OCI-LY1 (cell line): ENCODE measurements at regions not wholly inside any gene's neighbourhood (a gene's known extent, or its start where the extent isn't known, plus 50 kb on each side); places are given as distances from the start of the nearest gene placed in this dataset.

Experiments used
- H2AFZ ChIP-seq: fragments of 200-600 bp; sonication (generic), shearing (Covaris generic); 2 replicates; pipeline ENCODE4 v1.6.0; 2014; ENCODE audit warnings: antibody characterized with exemption, mild to moderate bottlenecking, low read length
- H3F3A ChIP-seq: fragments of 200-600 bp; sonication (generic), shearing (Covaris generic); 2 replicates; pipeline ENCODE4 v1.6.0; 2014; ENCODE audit warnings: mild to moderate bottlenecking, antibody characterized with exemption, low read length, moderate library complexity; ENCODE audit not compliant: insufficient read depth
- H3K27ac ChIP-seq: fragments of 200-600 bp; sonication (generic); 2 replicates; pipeline ENCODE4 v1.5.1; 2014; ENCODE audit warnings: low read length, mixed run types, mild to moderate bottlenecking, low read depth; ENCODE audit not compliant: poor library complexity, severe bottlenecking
- H3K27me3 ChIP-seq: fragments of 200-600 bp; sonication (generic); 2 replicates; pipeline ENCODE4 v1.6.0; 2014; ENCODE audit warnings: antibody characterized with exemption, mild to moderate bottlenecking, low read length, moderate library complexity; ENCODE audit not compliant: insufficient read depth
- H3K36me3 ChIP-seq: fragments of 200-600 bp; sonication (generic); 2 replicates; pipeline ENCODE4 v1.6.1; 2014; ENCODE audit warnings: mild to moderate bottlenecking, antibody characterized with exemption, low read length, moderate library complexity, mixed read lengths; ENCODE audit not compliant: insufficient read depth
- H3K4me1 ChIP-seq: fragments of 200-600 bp; sonication (generic); 2 replicates; pipeline ENCODE4 v1.5.1; 2014; ENCODE audit warnings: mild to moderate bottlenecking, low read length, moderate library complexity; ENCODE audit not compliant: insufficient read depth, severe bottlenecking
- H3K4me2 ChIP-seq: fragments of 200-600 bp; sonication (generic), shearing (Covaris generic); 2 replicates; pipeline ENCODE4 v1.6.1; 2014; ENCODE audit warnings: low read length
- H3K4me3 ChIP-seq: fragments of 200-600 bp; sonication (generic); 2 replicates; pipeline ENCODE4 v1.5.1; 2014; ENCODE audit warnings: low read length, low read depth, mild to moderate bottlenecking, mixed read lengths; ENCODE audit not compliant: poor library complexity, severe bottlenecking
- H3K79me2 ChIP-seq: fragments of 200-600 bp; shearing (Covaris generic); 2 replicates; pipeline ENCODE4 v1.6.1; 2016; ENCODE audit warnings: mixed run types, low read length, mixed read lengths; ENCODE audit not compliant: insufficient read depth
- H3K9ac ChIP-seq: fragments of 200-600 bp; sonication (generic), shearing (Covaris generic); 2 replicates; pipeline ENCODE4 v1.6.1; 2014; ENCODE audit warnings: mild to moderate bottlenecking, low read length, mixed read lengths
- H3K9me2 ChIP-seq: fragments of 200-600 bp; sonication (generic), shearing (Covaris generic); 2 replicates; pipeline ENCODE4 v1.6.1; 2014; ENCODE audit warnings: low read depth, mild to moderate bottlenecking, low read length, mixed read lengths
- H3K9me3 ChIP-seq: fragments of 200-600 bp; shearing (Covaris generic); 2 replicates; pipeline ENCODE4 v1.6.1; 2014; ENCODE audit warnings: low read length, mixed read lengths
- H4K20me1 ChIP-seq: fragments of 200-600 bp; sonication (generic), shearing (Covaris generic); 2 replicates; pipeline ENCODE4 v1.6.0; 2016; ENCODE audit warnings: mild to moderate bottlenecking, low read length; ENCODE audit not compliant: insufficient read depth
- CTCF ChIP-seq: fragments of 200-600 bp; sonication (generic), shearing (Covaris generic); IDR thresholded peaks from 2 replicates; pipeline ENCODE4 v1.5.1; 2017; ENCODE audit warnings: mild to moderate bottlenecking, antibody characterized with exemption, low read length, moderate library complexity, mixed read lengths
- EZH2 ChIP-seq: fragments of 200-600 bp; sonication (generic), shearing (Covaris generic); IDR thresholded peaks from 2 replicates; pipeline ENCODE4 v1.8.0; 2017; ENCODE audit warnings: borderline replicate concordance, mixed run types, mild to moderate bottlenecking, antibody characterized with exemption, low read length, moderate library complexity, mixed read lengths

- Histone ChIP-seq H3K9me2 (no peaks in the 10 kb centered on the region), H3K4me2 (no peak overlapping the region), H3K4me3 (no peak overlapping the region), H4K20me1 (no peaks in the 10 kb centered on the region), H2AFZ (no peak overlapping the region), H3F3A (no peaks in the 10 kb centered on the region), H3K27me3 (no peaks in the 10 kb centered on the region), H3K4me1 (no peaks in the 10 kb centered on the region), H3K9me3 (no peaks in the 10 kb centered on the region), H3K9ac (no peak overlapping the region), H3K36me3 (no peaks in the 10 kb centered on the region), H3K27ac (no peak overlapping the region), H3K79me2 (no peaks in the 10 kb centered on the region)
- no peak for TF ChIP-seq CTCF
- no peak for TF ChIP-seq EZH2
These were observed 865.4 kb downstream of the TLE4 start for GRCh38 chr9:80437091-80437640.

GRCh38 chr9:80435591-80435990 lies 863.8 kb downstream of the TLE4 start:
- Histone ChIP-seq H3K4me1 (no peaks in the 10 kb centered on the region), H3K9ac (no peak overlapping the region), H3K27me3 (no peaks in the 10 kb centered on the region), H3F3A (no peaks in the 10 kb centered on the region), H3K79me2 (no peaks in the 10 kb centered on the region), H3K4me3 (no peak overlapping the region), H3K9me3 (no peaks in the 10 kb centered on the region), H3K4me2 (no peak overlapping the region), H2AFZ (no peak overlapping the region), H4K20me1 (no peaks in the 10 kb centered on the region), H3K36me3 (no peaks in the 10 kb centered on the region), H3K9me2 (no peaks in the 10 kb centered on the region), H3K27ac (no peak overlapping the region)
- TF ChIP-seq EZH2 (no peak), CTCF (no peak)

GRCh38 chr9:80426992-80427391 lies 855.2 kb downstream of the TLE4 start:
- TF ChIP-seq EZH2 (no peak), CTCF (no peak)
- no peaks in the 10 kb centered on the region for H3F3A ChIP-seq
- no peaks in the 10 kb centered on the region for H3K9me3 ChIP-seq
- H3K27ac ChIP-seq = no peak overlapping the region
- H2AFZ ChIP-seq = no peak overlapping the region
- no peaks in the 10 kb centered on the region for H4K20me1 ChIP-seq
- no peaks in the 10 kb centered on the region for H3K4me1 ChIP-seq
- no peak overlapping the region for H3K4me2 ChIP-seq
- no peaks in the 10 kb centered on the region for H3K79me2 ChIP-seq
- H3K9me2 ChIP-seq = no peaks in the 10 kb centered on the region
- no peak overlapping the region for H3K4me3 ChIP-seq
- H3K27me3 ChIP-seq = no peaks in the 10 kb centered on the region
- H3K9ac ChIP-seq = no peak overlapping the region
- H3K36me3 ChIP-seq = no peaks in the 10 kb centered on the region
